ENCODE measurements at regions not wholly inside any gene's neighbourhood (a gene's known extent, or its start where the extent isn't known, plus 50 kb on each side); places are given as distances from the start of the nearest gene placed in this dataset.
"Not testable (repeated sequence)": the region's sequence is repeated elsewhere in the genome, so short reads cannot be mapped to it uniquely, and the experiment has no call there.

DNA sequence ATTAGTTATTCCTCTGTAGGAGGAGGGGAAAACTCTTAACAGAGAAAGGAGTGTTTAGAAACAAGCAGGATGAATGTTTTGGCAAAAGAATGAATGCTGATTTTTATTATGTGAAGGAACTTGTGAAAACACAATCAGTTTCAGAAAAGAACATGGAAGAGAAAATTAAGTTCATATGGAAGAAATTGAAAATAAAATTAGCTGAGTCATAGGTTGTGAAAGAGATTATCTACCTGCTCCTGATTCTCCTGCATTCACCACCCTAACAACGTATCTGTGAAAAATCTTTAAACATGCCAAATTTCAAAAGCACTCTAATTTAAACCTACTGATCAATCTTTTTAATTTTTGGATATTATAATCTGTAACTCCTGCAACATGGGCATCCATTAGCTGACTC lies 227.3 kb upstream of the RSPO3 start:
- Mint-ChIP-seq H3K36me3 (no peaks in the 10 kb centered on the region), H3K9me3 (peaks cover 7% of the 10 kb centered on the region), H3K27ac (no peak overlapping the region), H3K4me3 (no peak overlapping the region), H3K4me1 (ENCODE audit: unreplicated experiment) (no peaks in the 10 kb centered on the region), H3K27me3 (no peaks in the 10 kb centered on the region)
- TF ChIP-seq, protein P1, sequence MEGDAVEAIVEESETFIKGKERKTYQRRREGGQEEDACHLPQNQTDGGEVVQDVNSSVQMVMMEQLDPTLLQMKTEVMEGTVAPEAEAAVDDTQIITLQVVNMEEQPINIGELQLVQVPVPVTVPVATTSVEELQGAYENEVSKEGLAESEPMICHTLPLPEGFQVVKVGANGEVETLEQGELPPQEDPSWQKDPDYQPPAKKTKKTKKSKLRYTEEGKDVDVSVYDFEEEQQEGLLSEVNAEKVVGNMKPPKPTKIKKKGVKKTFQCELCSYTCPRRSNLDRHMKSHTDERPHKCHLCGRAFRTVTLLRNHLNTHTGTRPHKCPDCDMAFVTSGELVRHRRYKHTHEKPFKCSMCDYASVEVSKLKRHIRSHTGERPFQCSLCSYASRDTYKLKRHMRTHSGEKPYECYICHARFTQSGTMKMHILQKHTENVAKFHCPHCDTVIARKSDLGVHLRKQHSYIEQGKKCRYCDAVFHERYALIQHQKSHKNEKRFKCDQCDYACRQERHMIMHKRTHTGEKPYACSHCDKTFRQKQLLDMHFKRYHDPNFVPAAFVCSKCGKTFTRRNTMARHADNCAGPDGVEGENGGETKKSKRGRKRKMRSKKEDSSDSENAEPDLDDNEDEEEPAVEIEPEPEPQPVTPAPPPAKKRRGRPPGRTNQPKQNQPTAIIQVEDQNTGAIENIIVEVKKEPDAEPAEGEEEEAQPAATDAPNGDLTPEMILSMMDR (conservative IDR thresholded peaks at IDR 0.05) = no peak
- DNase-seq (ENCODE audit: extremely low spot score, unreplicated experiment) = no peak

GRCh38 chr6:126892869-126893268 lies 225.6 kb upstream of the RSPO3 start:
- not testable (repeated sequence) for H3K4me1 Mint-ChIP-seq (ENCODE audit: unreplicated experiment); H3K36me3 Mint-ChIP-seq; DNase-seq (ENCODE audit: extremely low spot score, unreplicated experiment); H3K9me3 Mint-ChIP-seq; H3K27ac Mint-ChIP-seq; H3K4me3 Mint-ChIP-seq; H3K27me3 Mint-ChIP-seq

GRCh38 chr6:126897758-126898157 lies 220.7 kb upstream of the RSPO3 start:
- no peak overlapping the region for H3K4me3 Mint-ChIP-seq
- no peaks in the 10 kb centered on the region for H3K27me3 Mint-ChIP-seq
- no peaks in the 10 kb centered on the region for H3K4me1 Mint-ChIP-seq (ENCODE audit: unreplicated experiment)
- no peak overlapping the region for H3K27ac Mint-ChIP-seq
- TF ChIP-seq, protein P1 (conservative IDR thresholded peaks at IDR 0.05) = no peak
- DNase-seq (ENCODE audit: extremely low spot score, unreplicated experiment) = no peak
- no peaks in the 10 kb centered on the region for H3K36me3 Mint-ChIP-seq
- H3K9me3 Mint-ChIP-seq = no peaks in the 10 kb centered on the region

DNA sequence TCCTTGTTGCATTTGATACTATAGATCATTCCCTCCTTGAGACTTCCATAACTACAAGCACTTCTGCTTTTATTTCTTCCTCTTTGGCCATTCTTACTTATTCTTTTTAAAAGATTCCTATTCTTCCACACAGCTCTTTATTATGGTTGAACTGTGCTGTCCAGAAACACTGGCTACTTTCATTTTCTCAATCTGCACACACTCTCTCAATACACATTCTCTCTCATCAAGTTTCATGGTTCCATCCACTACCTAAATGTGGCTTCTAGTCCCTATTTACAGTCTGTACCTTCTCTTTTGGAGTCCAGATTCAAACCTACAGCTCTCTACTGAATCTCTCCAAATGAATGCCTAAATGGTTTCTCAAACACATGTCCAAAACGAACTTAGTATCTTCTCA lies 214.3 kb upstream of the RSPO3 start:
- H3K27me3 Mint-ChIP-seq = no peaks in the 10 kb centered on the region
- H3K9me3 Mint-ChIP-seq = no peaks in the 10 kb centered on the region
- H3K4me3 Mint-ChIP-seq = no peak overlapping the region
- H3K4me1 Mint-ChIP-seq (ENCODE audit: unreplicated experiment) = no peaks in the 10 kb centered on the region
- H3K36me3 Mint-ChIP-seq = no peaks in the 10 kb centered on the region
- no peak for DNase-seq (ENCODE audit: extremely low spot score, unreplicated experiment)
- TF ChIP-seq, protein P1 (conservative IDR thresholded peaks at IDR 0.05) = no peak
- no peak overlapping the region for H3K27ac Mint-ChIP-seq

DNA sequence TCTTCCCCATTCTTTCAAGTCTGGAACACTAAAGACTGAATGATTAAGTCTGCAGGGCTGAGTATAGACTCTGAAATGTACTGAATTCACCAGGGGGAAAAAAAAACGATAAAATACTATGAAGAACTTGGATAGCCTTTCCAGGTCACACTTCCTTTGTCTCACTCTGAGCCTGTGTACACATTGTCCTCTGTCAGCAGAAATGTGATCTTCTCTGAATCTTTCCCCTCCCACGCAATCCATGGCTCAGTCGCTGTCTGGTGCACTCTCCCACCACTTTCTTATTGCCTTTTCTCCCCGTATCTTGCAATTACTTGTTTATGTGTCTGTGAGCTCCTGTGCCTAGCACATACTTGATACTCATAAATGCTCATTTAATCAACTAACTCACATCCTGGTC lies 212.6 kb upstream of the RSPO3 start:
- H3K9me3 Mint-ChIP-seq = no peaks in the 10 kb centered on the region
- H3K4me3 Mint-ChIP-seq = no peak overlapping the region
- H3K4me1 Mint-ChIP-seq (ENCODE audit: unreplicated experiment) = no peaks in the 10 kb centered on the region
- no peaks in the 10 kb centered on the region for H3K36me3 Mint-ChIP-seq
- DNase-seq (ENCODE audit: extremely low spot score, unreplicated experiment) = no peak
- H3K27ac Mint-ChIP-seq = no peak overlapping the region
- no peaks in the 10 kb centered on the region for H3K27me3 Mint-ChIP-seq
- TF ChIP-seq, protein P1 (conservative IDR thresholded peaks at IDR 0.05) = no peak

- no peaks in the 10 kb centered on the region for H3K36me3 Mint-ChIP-seq
- H3K4me3 Mint-ChIP-seq = no peak overlapping the region
- no peaks in the 10 kb centered on the region for H3K4me1 Mint-ChIP-seq (ENCODE audit: unreplicated experiment)
- no peaks in the 10 kb centered on the region for H3K9me3 Mint-ChIP-seq
- TF ChIP-seq, protein P1 (conservative IDR thresholded peaks at IDR 0.05) = no peak
- no peak overlapping the region for H3K27ac Mint-ChIP-seq
- DNase-seq (ENCODE audit: extremely low spot score, unreplicated experiment) = no peak
- H3K27me3 Mint-ChIP-seq = no peaks in the 10 kb centered on the region
These were observed 211.2 kb upstream of the RSPO3 start for GRCh38 chr6:126907312-126907711.

All from type B pancreatic cell (in vitro differentiated cells).